Parathyroid adenoma (tissue), 2 donors: ENCODE measurements at regions not wholly inside any gene's neighbourhood (a gene's known extent, or its start where the extent isn't known, plus 50 kb on each side); places are given as distances from the start of the nearest gene placed in this dataset.

ENCODE experiments used
- H2AFZ ChIP-seq: fragments of 300-600 bp; sonication (generic); one replicate; pipeline ENCODE4 v1.7.0; 2017; ENCODE audit warnings: antibody characterized with exemption, mild to moderate bottlenecking
- H3K27ac ChIP-seq: fragments of 300-600 bp; sonication (generic); one replicate; pipeline ENCODE4 v1.7.0; 2017
- H3K27me3 ChIP-seq: fragments of 300-600 bp; sonication (generic); one replicate; pipeline ENCODE4 v1.7.0; 2017; ENCODE audit warnings: low read length; ENCODE audit not compliant: control insufficient read depth, insufficient read depth
- H3K36me3 ChIP-seq: fragments of 300-600 bp; sonication (generic); one replicate; pipeline ENCODE4 v1.7.0; 2017; ENCODE audit warnings: low read length; ENCODE audit not compliant: control insufficient read depth, insufficient read depth
- H3K4me1 ChIP-seq: fragments of 300-600 bp; sonication (generic); one replicate; pipeline ENCODE4 v1.7.0; 2017; ENCODE audit warnings: control low read depth
- H3K4me2 ChIP-seq: fragments of 300-600 bp; sonication (generic); one replicate; pipeline ENCODE4 v1.7.0; 2017; ENCODE audit warnings: low read length
- H3K4me3 ChIP-seq: fragments of 300-600 bp; sonication (generic); one replicate; pipeline ENCODE4 v1.7.0; 2017; ENCODE audit warnings: low read depth, low read length
- H3K79me2 ChIP-seq: fragments of 300-600 bp; sonication (generic); one replicate; pipeline ENCODE4 v1.7.0; 2017; ENCODE audit warnings: control low read depth
- H3K9ac ChIP-seq: fragments of 300-600 bp; sonication (generic); one replicate; pipeline ENCODE4 v1.7.0; 2017; ENCODE audit warnings: mild to moderate bottlenecking
- H3K9me3 ChIP-seq: fragments of 300-600 bp; sonication (generic); one replicate; pipeline ENCODE4 v1.7.0; 2017; ENCODE audit warnings: low read length; ENCODE audit not compliant: control insufficient read depth
- CTCF ChIP-seq: fragments of 300-600 bp; sonication (generic); IDR thresholded peaks from one replicate; pipeline ENCODE4 v1.7.0; 2017; ENCODE audit warnings: antibody characterized with exemption, mild to moderate bottlenecking
- donor health status: primary hyperparathyroidism.

- H3K4me2 ChIP-seq, result no peak overlapping the region
- no peaks in the 10 kb centered on the region for H3K4me1 ChIP-seq
- no peak overlapping the region for H3K4me3 ChIP-seq
- no peaks in the 10 kb centered on the region for H3K9me3 ChIP-seq
- TF ChIP-seq CTCF, result no peak
- no peaks in the 10 kb centered on the region for H3K79me2 ChIP-seq
- no peak overlapping the region for H2AFZ ChIP-seq
- no peak overlapping the region for H3K27ac ChIP-seq
- no peaks in the 10 kb centered on the region for H3K27me3 ChIP-seq
- no peaks in the 10 kb centered on the region for H3K36me3 ChIP-seq
- H3K9ac ChIP-seq, result no peak overlapping the region
Measured at GRCh38 chr7:27430105-27430504, 187.5 kb downstream of the EVX1 start.

- H3K9me3 ChIP-seq, result no peaks in the 10 kb centered on the region
- H3K27me3 ChIP-seq, result no peaks in the 10 kb centered on the region
- H3K4me2 ChIP-seq, result no peak overlapping the region
- H2AFZ ChIP-seq, result no peak overlapping the region
- H3K4me1 ChIP-seq, result no peaks in the 10 kb centered on the region
- H3K27ac ChIP-seq, result no peak overlapping the region
- TF ChIP-seq CTCF, result no peak
- no peak overlapping the region for H3K4me3 ChIP-seq
- no peak overlapping the region for H3K9ac ChIP-seq
- no peaks in the 10 kb centered on the region for H3K79me2 ChIP-seq
- H3K36me3 ChIP-seq, result no peaks in the 10 kb centered on the region
Measured at GRCh38 chr7:27431465-27431864, 188.9 kb downstream of the EVX1 start.

- Histone ChIP-seq H2AFZ (no peak overlapping the region), H3K9ac (no peak overlapping the region), H3K9me3 (no peaks in the 10 kb centered on the region), H3K4me1 (no peaks in the 10 kb centered on the region), H3K4me3 (no peak overlapping the region), H3K27ac (no peak overlapping the region), H3K36me3 (no peaks in the 10 kb centered on the region), H3K27me3 (no peaks in the 10 kb centered on the region), H3K4me2 (no peak overlapping the region), H3K79me2 (no peaks in the 10 kb centered on the region)
- TF ChIP-seq CTCF, result no peak
Measured at GRCh38 chr7:27433581-27433980, 191.0 kb downstream of the EVX1 start.

- Histone ChIP-seq H2AFZ (no peak overlapping the region), H3K4me3 (no peak overlapping the region), H3K9ac (no peak overlapping the region), H3K27me3 (no peaks in the 10 kb centered on the region), H3K79me2 (no peaks in the 10 kb centered on the region), H3K4me2 (no peak overlapping the region), H3K9me3 (no peaks in the 10 kb centered on the region), H3K27ac (no peak overlapping the region), H3K36me3 (no peaks in the 10 kb centered on the region), H3K4me1 (no peaks in the 10 kb centered on the region)
- no peak for TF ChIP-seq CTCF
Measured at GRCh38 chr7:27434756-27435400, 192.3 kb downstream of the EVX1 start.

GRCh38 chr7:27435461-27435860 lies 192.9 kb downstream of the EVX1 start:
- no peak for TF ChIP-seq CTCF

More at GRCh38 chr7:27435461-27435860, 192.9 kb downstream of the EVX1 start:
- Histone ChIP-seq H3K27ac (no peak overlapping the region), H3K9ac (no peak overlapping the region), H3K79me2 (no peaks in the 10 kb centered on the region), H3K4me1 (no peaks in the 10 kb centered on the region), H3K36me3 (no peaks in the 10 kb centered on the region), H3K27me3 (no peaks in the 10 kb centered on the region), H3K4me2 (no peak overlapping the region), H3K4me3 (no peak overlapping the region), H2AFZ (no peak overlapping the region), H3K9me3 (no peaks in the 10 kb centered on the region)
